Loucy (cell line): ENCODE measurements at regions not wholly inside any gene's neighbourhood (a gene's known extent, or its start where the extent isn't known, plus 50 kb on each side); places are given as distances from the start of the nearest gene placed in this dataset.

ENCODE experiments used
- EZH2phosphoT487 ChIP-seq: fragments of 200-600 bp; IDR thresholded peaks from 2 replicates; pipeline ENCODE4 v1.6.1; 2018; ENCODE audit warnings: antibody characterized with exemption, mild to moderate bottlenecking, moderate library complexity, borderline replicate concordance
- TF ChIP-seq, protein P1 (sequence below): fragments of 200-600 bp; sonication (generic); conservative IDR thresholded peaks from 2 replicates; pipeline ENCODE4 v1.5.1; 2014; ENCODE audit warnings: mild to moderate bottlenecking, antibody characterized with exemption, low read length

- TF ChIP-seq, protein P1, sequence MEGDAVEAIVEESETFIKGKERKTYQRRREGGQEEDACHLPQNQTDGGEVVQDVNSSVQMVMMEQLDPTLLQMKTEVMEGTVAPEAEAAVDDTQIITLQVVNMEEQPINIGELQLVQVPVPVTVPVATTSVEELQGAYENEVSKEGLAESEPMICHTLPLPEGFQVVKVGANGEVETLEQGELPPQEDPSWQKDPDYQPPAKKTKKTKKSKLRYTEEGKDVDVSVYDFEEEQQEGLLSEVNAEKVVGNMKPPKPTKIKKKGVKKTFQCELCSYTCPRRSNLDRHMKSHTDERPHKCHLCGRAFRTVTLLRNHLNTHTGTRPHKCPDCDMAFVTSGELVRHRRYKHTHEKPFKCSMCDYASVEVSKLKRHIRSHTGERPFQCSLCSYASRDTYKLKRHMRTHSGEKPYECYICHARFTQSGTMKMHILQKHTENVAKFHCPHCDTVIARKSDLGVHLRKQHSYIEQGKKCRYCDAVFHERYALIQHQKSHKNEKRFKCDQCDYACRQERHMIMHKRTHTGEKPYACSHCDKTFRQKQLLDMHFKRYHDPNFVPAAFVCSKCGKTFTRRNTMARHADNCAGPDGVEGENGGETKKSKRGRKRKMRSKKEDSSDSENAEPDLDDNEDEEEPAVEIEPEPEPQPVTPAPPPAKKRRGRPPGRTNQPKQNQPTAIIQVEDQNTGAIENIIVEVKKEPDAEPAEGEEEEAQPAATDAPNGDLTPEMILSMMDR = no peak
- no peak for TF ChIP-seq EZH2phosphoT487
Observed at GRCh38 chr2:156778916-156779315, 342.7 kb downstream of the GPD2 start.
